H1 (cell line): ENCODE measurements at regions not wholly inside any gene's neighbourhood (a gene's known extent, or its start where the extent isn't known, plus 50 kb on each side); places are given as distances from the start of the nearest gene placed in this dataset.

Experiments
- CTCF ChIA-PET: fragments of 300-600 bp; sonication (Branson Sonifier 250); formaldehyde crosslinking; loops from one replicate; lab custom pipeline; 2021; ENCODE audit not compliant: partially characterized antibody; lab: Charles Lee
- POLR2A ChIA-PET: fragments of 300-600 bp; sonication (Branson Sonifier 250); formaldehyde crosslinking; loops from one replicate; lab custom pipeline; 2021; ENCODE audit warnings: inconsistent platforms; ENCODE audit not compliant: partially characterized antibody; lab: Charles Lee
- DNase-seq, 2 experiments: peaks; one replicate each; pipeline versions ENCODE4 v3.0.0 to v3.0.0-alpha.2; 2010 to 2022; ENCODE audit warnings: low spot score in 2 of 2, low read depth in 1 of 2, mixed read lengths in 1 of 2
- FAIRE-seq: peaks from 2 replicates; lab custom pipeline; 2011; peaks lifted over from hg19 to GRCh38; lab: Jason Lieb, UNC
- H2AFZ ChIP-seq: 2 replicates; pipeline ENCODE4 v1.8.1; 2012; ENCODE audit warnings: low read length, inconsistent platforms
- H2AK5ac ChIP-seq: 2 replicates; pipeline ENCODE4 v1.6.1; 2013; ENCODE audit warnings: low read depth, low read length
- H2BK120ac ChIP-seq: replicated peaks from 2 replicates; pipeline ENCODE3; 2013; ENCODE audit warnings: low read depth, low read length, inconsistent platforms
- H2BK12ac ChIP-seq: 2 replicates; pipeline ENCODE4 v1.6.1; 2013; ENCODE audit warnings: low read depth, low read length
- H2BK15ac ChIP-seq: 2 replicates; pipeline ENCODE4 v1.6.1; 2013; ENCODE audit warnings: low read length
- H2BK20ac ChIP-seq: 2 replicates; pipeline ENCODE4 v1.6.1; 2013; ENCODE audit warnings: low read length
- H2BK5ac ChIP-seq: 2 replicates; pipeline ENCODE4 v1.6.1; 2013; ENCODE audit warnings: low read depth, low read length
- H3K14ac ChIP-seq: 2 replicates; pipeline ENCODE4 v1.6.1; 2013; ENCODE audit warnings: inconsistent platforms; ENCODE audit not compliant: insufficient read length
- H3K18ac ChIP-seq: 2 replicates; pipeline ENCODE4 v1.6.1; 2013; ENCODE audit warnings: low read length; ENCODE audit errors: extremely low read depth
- H3K23ac ChIP-seq: 2 replicates; pipeline ENCODE4 v1.6.1; 2013; ENCODE audit warnings: inconsistent platforms; ENCODE audit not compliant: insufficient read length
- H3K23me2 ChIP-seq: 2 replicates; pipeline ENCODE4 v1.6.1; 2013; ENCODE audit warnings: low read depth, low read length
- H3K27ac ChIP-seq: 2 replicates; pipeline ENCODE4 v1.6.1; 2011; ENCODE audit warnings: low read depth, low read length, inconsistent platforms
- H3K27me3 ChIP-seq, 4 experiments: replicated peaks in 1 of 4; 1 replicate in 1 of 4; 2 replicates in 3 of 4; pipeline versions ENCODE4 v1.6.1 to v1.8.1; 2011 to 2013; ENCODE audit warnings: low read length in 3 of 4, mild to moderate bottlenecking in 3 of 4, inconsistent platforms in 2 of 4, mixed read lengths in 2 of 4, moderate library complexity in 1 of 4; ENCODE audit not compliant: control insufficient read depth in 3 of 4, insufficient read depth in 3 of 4; ENCODE audit errors: extremely low read depth in 1 of 4
- H3K36me3 ChIP-seq, 4 experiments: 2 replicates each; pipeline versions ENCODE4 v1.6.1 to v1.8.1; 2011 to 2013; ENCODE audit warnings: mild to moderate bottlenecking in 4 of 4, low read length in 3 of 4, moderate library complexity in 2 of 4, control low read depth in 1 of 4, inconsistent platforms in 1 of 4; ENCODE audit not compliant: insufficient read depth in 4 of 4, control insufficient read depth in 2 of 4
- H3K4ac ChIP-seq: replicated peaks from 2 replicates; pipeline ENCODE3; 2013; ENCODE audit warnings: low read length, low read depth, mixed read lengths, inconsistent platforms; ENCODE audit not compliant: insufficient read length
- H3K4me1 ChIP-seq, 4 experiments: replicated peaks in 1 of 4; 1 replicate in 1 of 4; 2 replicates in 3 of 4; pipeline versions ENCODE4 v1.6.1 to v1.8.1; 2011 to 2013; ENCODE audit warnings: low read length in 3 of 4, inconsistent platforms in 2 of 4, mixed read lengths in 1 of 4; ENCODE audit not compliant: insufficient read depth in 4 of 4, control insufficient read depth in 3 of 4
- H3K4me2 ChIP-seq, 2 experiments: 2 replicates each; pipeline versions ENCODE4 v1.6.1 to v1.8.1; 2011 to 2013; ENCODE audit warnings: low read depth in 2 of 2, low read length in 2 of 2, control low read depth in 1 of 2, inconsistent platforms in 1 of 2, mild to moderate bottlenecking in 1 of 2; ENCODE audit not compliant: insufficient read depth in 1 of 2
- H3K4me3 ChIP-seq, 4 experiments: fragments of 200-600, 300-600 bp in 1 of 4; sonication (generic), shearing (Covaris generic), sonication (Bioruptor Twin) in 1 of 4; 2 replicates each; pipeline versions ENCODE4 v1.5.1 to v1.8.1; 2011 to 2016; ENCODE audit warnings: low read length in 4 of 4, low read depth in 3 of 4, control low read depth in 2 of 4, inconsistent platforms in 2 of 4, mild to moderate bottlenecking in 2 of 4, mixed read lengths in 1 of 4, moderate library complexity in 1 of 4; ENCODE audit not compliant: insufficient read depth in 2 of 4; ENCODE audit errors: extremely low read depth in 1 of 4
- H3K56ac ChIP-seq: replicated peaks from 2 replicates; pipeline ENCODE3; 2013; ENCODE audit warnings: low read depth, mild to moderate bottlenecking, mixed read lengths, low read length, inconsistent platforms; ENCODE audit not compliant: insufficient read length
- H3K79me1 ChIP-seq: 2 replicates; pipeline ENCODE4 v1.6.1; 2013; ENCODE audit warnings: low read depth, low read length, control low read depth
- H3K79me2 ChIP-seq, 2 experiments: 2 replicates each; pipeline versions ENCODE4 v1.6.1 to v1.8.1; 2012 to 2013; ENCODE audit warnings: low read length in 2 of 2, mild to moderate bottlenecking in 2 of 2, inconsistent platforms in 1 of 2; ENCODE audit not compliant: insufficient read depth in 2 of 2, control insufficient read depth in 1 of 2
- H3K9ac ChIP-seq, 4 experiments: replicated peaks in 1 of 4; 1 replicate in 1 of 4; 2 replicates in 3 of 4; pipeline versions ENCODE4 v1.6.1 to v1.8.1; 2011 to 2013; ENCODE audit warnings: low read depth in 3 of 4, low read length in 3 of 4, control low read depth in 2 of 4, mild to moderate bottlenecking in 2 of 4, moderate library complexity in 2 of 4, inconsistent platforms in 1 of 4; ENCODE audit errors: extremely low read depth in 1 of 4
- H3K9me3 ChIP-seq, 2 experiments: 2 replicates each; pipeline versions ENCODE4 v1.6.1 to v1.8.1; 2012 to 2013; ENCODE audit warnings: mild to moderate bottlenecking in 2 of 2, moderate library complexity in 2 of 2, control low read depth in 1 of 2, inconsistent platforms in 1 of 2, low read depth in 1 of 2, low read length in 1 of 2, mixed read lengths in 1 of 2; ENCODE audit not compliant: insufficient read depth in 2 of 2
- H4K20me1 ChIP-seq, 2 experiments: replicated peaks in 1 of 2; 2 replicates each; pipeline versions ENCODE3 to v1.8.1; 2011 to 2013; ENCODE audit warnings: inconsistent platforms in 2 of 2, low read length in 2 of 2, mild to moderate bottlenecking in 1 of 2; ENCODE audit not compliant: insufficient read depth in 2 of 2, control insufficient read depth in 1 of 2
- H4K5ac ChIP-seq: 2 replicates; pipeline ENCODE4 v1.6.1; 2013; ENCODE audit warnings: low read length, low read depth, mixed read lengths, inconsistent platforms; ENCODE audit not compliant: insufficient read length
- H4K8ac ChIP-seq: 2 replicates; pipeline ENCODE4 v1.8.0; 2013; ENCODE audit warnings: mild to moderate bottlenecking, moderate library complexity, low read length, inconsistent platforms; ENCODE audit not compliant: insufficient read depth; ENCODE audit errors: extremely low read depth
- H4K91ac ChIP-seq: replicated peaks from 2 replicates; pipeline ENCODE3; 2013; ENCODE audit warnings: low read length, mixed read lengths, inconsistent platforms; ENCODE audit not compliant: insufficient read length
- BRCA1 ChIP-seq: IDR thresholded peaks from 2 replicates; pipeline ENCODE4 v1.6.1; 2012; ENCODE audit warnings: low read depth, low read length, improper control_type of control experiment
- CREB1 ChIP-seq: IDR thresholded peaks from 2 replicates; pipeline ENCODE4 v1.6.1; 2012; ENCODE audit warnings: inconsistent platforms
- E2F6 ChIP-seq: IDR thresholded peaks from 2 replicates; pipeline ENCODE4 v1.6.1; 2012; ENCODE audit warnings: inconsistent platforms
- GABPA ChIP-seq: IDR thresholded peaks from 2 replicates; pipeline ENCODE4 v1.6.1; 2011; ENCODE audit warnings: mild to moderate bottlenecking, low read length, moderate library complexity, borderline replicate concordance; ENCODE audit not compliant: insufficient read depth
- MAFK ChIP-seq: IDR thresholded peaks from 2 replicates; pipeline ENCODE4 v1.6.1; 2012; ENCODE audit warnings: low read depth, mild to moderate bottlenecking, improper control_type of control experiment, low read length
- NANOG ChIP-seq: IDR thresholded peaks from 2 replicates; pipeline ENCODE4 v1.6.1; 2011; ENCODE audit warnings: low read length, low read depth, mild to moderate bottlenecking, inconsistent platforms; ENCODE audit not compliant: insufficient read depth, poor library complexity, severe bottlenecking
- NRF1 ChIP-seq: IDR thresholded peaks from 2 replicates; pipeline ENCODE4 v1.6.1; 2011; ENCODE audit warnings: mild to moderate bottlenecking, low read depth, low read length, improper control_type of control experiment
- RFX5 ChIP-seq: IDR thresholded peaks from 2 replicates; pipeline ENCODE4 v1.6.1; 2011; ENCODE audit warnings: low read depth, low read length, improper control_type of control experiment, borderline replicate concordance
- SRF ChIP-seq: IDR thresholded peaks from 2 replicates; pipeline ENCODE4 v1.6.1; 2011; ENCODE audit warnings: mild to moderate bottlenecking, low read depth, low read length, moderate library complexity
- TAF1 ChIP-seq: IDR thresholded peaks from 2 replicates; pipeline ENCODE4 v1.6.1; 2011; ENCODE audit warnings: mild to moderate bottlenecking, low read depth, low read length
- TAF7 ChIP-seq: optimal IDR thresholded peaks from 2 replicates; pipeline ENCODE3; 2011; ENCODE audit warnings: low read depth, mild to moderate bottlenecking, inconsistent platforms, low read length, moderate library complexity, borderline replicate concordance
- ZNF274 ChIP-seq: IDR thresholded peaks from 2 replicates; pipeline ENCODE4 v1.7.0; 2012; ENCODE audit warnings: low read length, borderline replicate concordance; ENCODE audit errors: extremely low read depth
- WGBS, 2 experiments: shearing (Covaris generic) in 1 of 2; methylation state at CpG; one replicate each; pipeline versions ENCODE4 v1.1.6 to v1.1.7; 2013 to 2015; ENCODE audit warnings: low lambda C conversion rate in 2 of 2, mixed read lengths in 2 of 2, inconsistent platforms in 1 of 2, low coverage in 1 of 2, missing lambda C conversion rate in 1 of 2; ENCODE audit not compliant: insufficient replicate concordance in 2 of 2, insufficient coverage in 1 of 2, insufficient read length in 1 of 2; ENCODE audit errors: extremely low coverage in 1 of 2, missing lambda C conversion rate in 1 of 2; 5-methylcytosine and 5-hydroxymethylcytosine counted together
- TF ChIP-seq, protein P1 (sequence below): IDR thresholded peaks from 2 replicates; pipeline ENCODE4 v1.6.1; 2012; ENCODE audit warnings: low read length, inconsistent platforms

GRCh38 chr2:200086911-200087310, 131.5 kb downstream of the MAIP1 start:
- no peaks in the 10 kb centered on the region; a peak in 1 of 4 replicates for H3K9me3 ChIP-seq
- peaks cover 6 to 14% (median 10%) of the 10 kb centered on the region in 4 experiments for H3K4me1 ChIP-seq
- no peak overlapping the region for H3K56ac ChIP-seq
- H2BK12ac ChIP-seq, result no peak overlapping the region
- H2BK5ac ChIP-seq, result no peak overlapping the region
- no peak overlapping the region for H2BK20ac ChIP-seq
- H3K27ac ChIP-seq, result no peak overlapping the region
- H3K23ac ChIP-seq, result no peak overlapping the region
- H4K5ac ChIP-seq, result no peak overlapping the region
- CTCF ChIA-PET, result interaction anchor here (0.9 to 1.0 kb wide), 2 partner anchors 10 to 392 kb away, joined by 3 read pairs; no protein-coding TSS in a partner anchor
- H3K4ac ChIP-seq, result no peak overlapping the region
- no peak overlapping the region for H3K4me2 ChIP-seq
- no peak overlapping the region for H3K4me3 ChIP-seq
- no peak overlapping the region for H3K9ac ChIP-seq
- FAIRE-seq (no peak), DNase-seq (no peak)
- no peak overlapping the region for H2BK120ac ChIP-seq
- H2BK15ac ChIP-seq, result no peak overlapping the region
- no peaks in the 10 kb centered on the region for H3K79me1 ChIP-seq
- H4K8ac ChIP-seq, result no peak overlapping the region
- H3K79me2 ChIP-seq, result no peaks in the 10 kb centered on the region
- H3K23me2 ChIP-seq, result no peaks in the 10 kb centered on the region
- no peaks in the 10 kb centered on the region for H3K36me3 ChIP-seq
- peaks cover 0 to 3% (median 0%) of the 10 kb centered on the region in 4 experiments; a peak in 1 of 7 replicates for H3K27me3 ChIP-seq
- no peak overlapping the region for H3K18ac ChIP-seq
- no peak overlapping the region for H2AK5ac ChIP-seq
- no peak overlapping the region for H3K14ac ChIP-seq
- no peaks in the 10 kb centered on the region for H4K20me1 ChIP-seq
- 92% methylated on average over 4 of the region's 9 CpGs; no CpG with 5 or more reads in 1 of the 2 experiments for WGBS, 2 experiments
- H4K91ac ChIP-seq, result no peak overlapping the region
- POLR2A ChIA-PET, result no interaction called here
- 0 out of 2 replicates have a peak overlapping the region, but pooled peaks have one; percentile 11 for H2AFZ ChIP-seq
- TF ChIP-seq E2F6 (no peak), NRF1 (no peak), TAF1 (no peak), CREB1 (no peak), ZNF274 (no peak), GABPA (no peak), NANOG (no peak), BRCA1 (no peak), SRF (no peak), MAFK (no peak), TAF7 (no peak), RFX5 (no peak)
- TF ChIP-seq, protein P1, sequence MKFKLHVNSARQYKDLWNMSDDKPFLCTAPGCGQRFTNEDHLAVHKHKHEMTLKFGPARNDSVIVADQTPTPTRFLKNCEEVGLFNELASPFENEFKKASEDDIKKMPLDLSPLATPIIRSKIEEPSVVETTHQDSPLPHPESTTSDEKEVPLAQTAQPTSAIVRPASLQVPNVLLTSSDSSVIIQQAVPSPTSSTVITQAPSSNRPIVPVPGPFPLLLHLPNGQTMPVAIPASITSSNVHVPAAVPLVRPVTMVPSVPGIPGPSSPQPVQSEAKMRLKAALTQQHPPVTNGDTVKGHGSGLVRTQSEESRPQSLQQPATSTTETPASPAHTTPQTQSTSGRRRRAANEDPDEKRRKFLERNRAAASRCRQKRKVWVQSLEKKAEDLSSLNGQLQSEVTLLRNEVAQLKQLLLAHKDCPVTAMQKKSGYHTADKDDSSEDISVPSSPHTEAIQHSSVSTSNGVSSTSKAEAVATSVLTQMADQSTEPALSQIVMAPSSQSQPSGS, result no peak
